ENCODE measurements at regions not wholly inside any gene's neighbourhood (a gene's known extent, or its start where the extent isn't known, plus 50 kb on each side); places are given as distances from the start of the nearest gene placed in this dataset.

- TF ChIP-seq CTCF (IDR thresholded peaks at IDR 0.05; ENCODE audit: extremely low read depth in 1 of 2, insufficient read depth in 1 of 2, low read depth in 1 of 2, low read length in 2 of 2) (no peak), POLR2A (IDR thresholded peaks at IDR 0.05; ENCODE audit: low read depth, low read length) (no peak), POLR2AphosphoS5 (IDR thresholded peaks at IDR 0.05; ENCODE audit: insufficient read depth, low read depth, low read length) (no peak), JUN (IDR thresholded peaks at IDR 0.05; ENCODE audit: borderline replicate concordance, insufficient read depth, insufficient read length, low read depth) (no peak), FOS (IDR thresholded peaks at IDR 0.05; ENCODE audit: borderline replicate concordance, insufficient read depth, low read length) (no peak), EZH2 (IDR thresholded peaks at IDR 0.05; ENCODE audit: borderline replicate concordance, low read depth, low read length, severe bottlenecking) (no peak), MYC (IDR thresholded peaks at IDR 0.05; ENCODE audit: low read depth, low read length) (no peak), GATA2 (IDR thresholded peaks at IDR 0.05; ENCODE audit: insufficient read depth, insufficient read length, low read depth, low read length) (no peak)
- TF ChIP-seq, protein P1, sequence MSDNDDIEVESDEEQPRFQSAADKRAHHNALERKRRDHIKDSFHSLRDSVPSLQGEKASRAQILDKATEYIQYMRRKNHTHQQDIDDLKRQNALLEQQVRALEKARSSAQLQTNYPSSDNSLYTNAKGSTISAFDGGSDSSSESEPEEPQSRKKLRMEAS (IDR thresholded peaks at IDR 0.05; ENCODE audit: insufficient read depth, insufficient read length): no peak
Measured at GRCh38 chr14:98782062-98782461, 489.9 kb downstream of the BCL11B start.
